SK-N-SH (cell line): ENCODE measurements at regions not wholly inside any gene's neighbourhood (a gene's known extent, or its start where the extent isn't known, plus 50 kb on each side); places are given as distances from the start of the nearest gene placed in this dataset.

Experiments
- CTCF ChIA-PET: fragments of 300-600, 350-600 bp; formaldehyde crosslinking; extraction: SDS; loops from one replicate; lab custom pipeline; 2021; lab: Yijun Ruan, JAX
- POLR2A ChIA-PET: fragments of 350-600 bp; sonication (Branson Sonifier 250); formaldehyde crosslinking; extraction: SDS; loops from one replicate; lab custom pipeline; 2020; ENCODE audit warnings: antibody characterized with exemption, inconsistent platforms; lab: Yijun Ruan, JAX
- DNase-seq: peaks from one replicate; pipeline ENCODE4 v3.0.0; 2012
- H2AFZ ChIP-seq: fragments of 200-600 bp; sonication (generic); 2 replicates; pipeline ENCODE4 v1.8.1; 2016; ENCODE audit warnings: antibody characterized with exemption, mild to moderate bottlenecking, low read depth
- H3F3A ChIP-seq: fragments of 200-600 bp; sonication (generic); replicated peaks from 2 replicates; pipeline ENCODE3; 2016; ENCODE audit warnings: antibody characterized with exemption, mild to moderate bottlenecking; ENCODE audit not compliant: insufficient read depth
- H3K27ac ChIP-seq, 2 experiments: fragments of 200-500 bp in 1 of 2; fragments of 200-600 bp in 1 of 2; sonication (Bioruptor generic) in 1 of 2; sonication (generic), shearing (Covaris generic) in 1 of 2; 2 replicates each; pipeline versions ENCODE4 v1.5.1 to v1.6.1; 2014 to 2016; ENCODE audit warnings: low read depth in 2 of 2, inconsistent platforms in 1 of 2, low read length in 1 of 2, mild to moderate bottlenecking in 1 of 2, mixed read lengths in 1 of 2
- H3K27me3 ChIP-seq: fragments of 200-600 bp; sonication (generic), shearing (Covaris generic); 2 replicates; pipeline ENCODE4 v1.6.1; 2016; ENCODE audit warnings: mixed run types; ENCODE audit not compliant: insufficient read depth
- H3K36me3 ChIP-seq, 2 experiments: fragments of 200-500 bp in 1 of 2; fragments of 200-600 bp in 1 of 2; sonication (Bioruptor generic) in 1 of 2; sonication (generic) in 1 of 2; replicated peaks in 1 of 2; 2 replicates each; pipeline versions ENCODE3 to v1.5.1; 2014 to 2016; ENCODE audit warnings: low read length in 1 of 2, mild to moderate bottlenecking in 1 of 2; ENCODE audit not compliant: insufficient read depth in 2 of 2, control insufficient read depth in 1 of 2
- H3K4me1 ChIP-seq, 2 experiments: fragments of 200-500 bp in 1 of 2; fragments of 200-600 bp in 1 of 2; sonication (Bioruptor generic) in 1 of 2; sonication (generic), shearing (Covaris generic) in 1 of 2; 2 replicates each; pipeline versions ENCODE4 v1.5.1 to v1.6.1; 2014 to 2016; ENCODE audit warnings: low read depth in 1 of 2, low read length in 1 of 2, mixed run types in 1 of 2; ENCODE audit not compliant: insufficient read depth in 2 of 2, control insufficient read depth in 1 of 2
- H3K4me2 ChIP-seq: fragments of 200-600 bp; sonication (generic), shearing (Covaris generic); 2 replicates; pipeline ENCODE4 v1.6.1; 2017; ENCODE audit warnings: mixed run types
- H3K4me3 ChIP-seq, 2 experiments: fragments of 200-500 bp in 1 of 2; fragments of 200-600 bp in 1 of 2; sonication (Bioruptor generic) in 1 of 2; sonication (generic), shearing (Covaris generic) in 1 of 2; 2 replicates each; pipeline versions ENCODE4 v1.5.1 to v1.8.1; 2014 to 2016; ENCODE audit warnings: low read depth in 2 of 2, inconsistent platforms in 1 of 2, low read length in 1 of 2, mild to moderate bottlenecking in 1 of 2, mixed read lengths in 1 of 2, moderate library complexity in 1 of 2
- H3K79me2 ChIP-seq: fragments of 200-600 bp; sonication (generic); 2 replicates; pipeline ENCODE4 v1.8.1; 2017; ENCODE audit warnings: mild to moderate bottlenecking; ENCODE audit not compliant: insufficient read depth
- H3K9ac ChIP-seq: fragments of 200-600 bp; sonication (generic); 2 replicates; pipeline ENCODE4 v1.6.1; 2017; ENCODE audit warnings: mixed run types
- H3K9me2 ChIP-seq: fragments of 200-600 bp; sonication (generic); 2 replicates; pipeline ENCODE4 v1.6.1; 2017; ENCODE audit warnings: mixed run types
- H3K9me3 ChIP-seq: fragments of 200-600 bp; sonication (generic); 2 replicates; pipeline ENCODE4 v1.6.1; 2017; ENCODE audit warnings: mixed run types, mild to moderate bottlenecking, moderate library complexity
- H4K20me1 ChIP-seq: fragments of 200-600 bp; sonication (generic); 2 replicates; pipeline ENCODE4 v1.6.1; 2017; ENCODE audit warnings: mild to moderate bottlenecking, mixed run types; ENCODE audit not compliant: insufficient read depth
- CTCF ChIP-seq: fragments of 200-600 bp; sonication (generic); IDR thresholded peaks from 2 replicates; pipeline ENCODE4 v1.6.1; 2017; ENCODE audit warnings: antibody characterized with exemption, mild to moderate bottlenecking, moderate library complexity
- FOSL2 ChIP-seq: IDR thresholded peaks from 2 replicates; pipeline ENCODE4 v1.4.0; 2012; ENCODE audit warnings: low read depth, mild to moderate bottlenecking, moderate library complexity, borderline replicate concordance
- JUND ChIP-seq: IDR thresholded peaks from 2 replicates; pipeline ENCODE4 v1.4.0; 2012
- NFIC ChIP-seq: IDR thresholded peaks from 2 replicates; pipeline ENCODE4 v1.4.0; 2012; ENCODE audit warnings: borderline replicate concordance
- PBX3 ChIP-seq: IDR thresholded peaks from 2 replicates; pipeline ENCODE4; 2012
- POLR2AphosphoS5 ChIP-seq: IDR thresholded peaks from 2 replicates; pipeline ENCODE4 v1.6.1; 2012; ENCODE audit warnings: low read depth, low read length
- RAD21 ChIP-seq: IDR thresholded peaks from 2 replicates; pipeline ENCODE4 v1.6.1; 2012; ENCODE audit warnings: mild to moderate bottlenecking, low read length
- SIN3A ChIP-seq: IDR thresholded peaks from 2 replicates; pipeline ENCODE4 v1.6.1; 2012; ENCODE audit warnings: low read depth, mild to moderate bottlenecking, low read length, moderate library complexity, borderline replicate concordance
- SMC3 ChIP-seq: IDR thresholded peaks from 2 replicates; pipeline ENCODE4 v1.6.1; 2012; ENCODE audit warnings: low read depth, low read length, improper control_type of control experiment
- TAF1 ChIP-seq: IDR thresholded peaks from 2 replicates; pipeline ENCODE4 v1.6.1; 2012; ENCODE audit warnings: low read depth, mild to moderate bottlenecking, low read length, moderate library complexity, borderline replicate concordance
- TEAD4 ChIP-seq: IDR thresholded peaks from 2 replicates; pipeline ENCODE4 v1.4.0; 2012; ENCODE audit warnings: mild to moderate bottlenecking, borderline replicate concordance; ENCODE audit not compliant: insufficient read depth
- USF2 ChIP-seq: fragments of 150-350 bp; IDR thresholded peaks from 2 replicates; pipeline ENCODE4 v1.6.1; 2017; ENCODE audit warnings: antibody characterized with exemption, low read length, low read depth, borderline replicate concordance
- YY1 ChIP-seq: IDR thresholded peaks from 2 replicates; pipeline ENCODE4 v1.4.0; 2012; ENCODE audit warnings: low read depth, mild to moderate bottlenecking
- WGBS: methylation state at CpG from one replicate; pipeline ENCODE4 v1.1.6; 2017; ENCODE audit warnings: low lambda C conversion rate; 5-methylcytosine and 5-hydroxymethylcytosine counted together
- TF ChIP-seq, protein P1 (sequence below): IDR thresholded peaks from 2 replicates; pipeline ENCODE4 v1.4.0; 2012; ENCODE audit warnings: low read depth, borderline replicate concordance
- TF ChIP-seq, protein P2 (sequence below): fragments of 150-350 bp; IDR thresholded peaks from 2 replicates; pipeline ENCODE4 v1.6.1; 2016; ENCODE audit warnings: mild to moderate bottlenecking, low read depth, low read length
- TF ChIP-seq, protein P3 (sequence below): IDR thresholded peaks from 2 replicates; pipeline ENCODE4 v1.6.1; 2012; ENCODE audit warnings: mild to moderate bottlenecking, low read depth, low read length, moderate library complexity
- TF ChIP-seq, protein P4 (sequence below): IDR thresholded peaks from 2 replicates; pipeline ENCODE4 v1.4.0; 2012; ENCODE audit warnings: low read depth

DNA sequence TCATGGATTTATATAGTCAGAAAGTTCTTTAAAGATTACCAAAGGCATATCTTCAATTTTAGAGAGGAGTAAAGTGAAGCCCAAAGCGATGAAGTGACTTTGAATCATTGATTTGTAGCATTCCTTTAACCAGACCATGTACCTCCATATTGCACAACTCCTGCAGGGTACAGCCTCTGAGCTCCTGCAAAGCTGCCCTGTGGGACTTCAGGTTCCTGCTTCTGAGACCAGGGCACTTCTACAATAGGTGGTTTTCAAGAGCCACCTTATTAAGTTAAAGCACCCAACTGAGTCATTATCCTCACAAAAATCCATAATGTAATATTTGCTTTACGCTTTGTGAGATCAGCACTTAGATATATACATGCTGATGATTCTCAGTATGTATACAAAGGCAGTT lies 270.7 kb upstream of the RGS17 start:
- DNase-seq = no peak
- Histone ChIP-seq H2AFZ (no peak overlapping the region), H3K9me2 (no peaks in the 10 kb centered on the region), H3K79me2 (no peaks in the 10 kb centered on the region), H3K4me2 (no peak overlapping the region), H3F3A (no peaks in the 10 kb centered on the region), H4K20me1 (no peaks in the 10 kb centered on the region), H3K4me3 (no peak overlapping the region), H3K27me3 (no peaks in the 10 kb centered on the region), H3K36me3 (no peaks in the 10 kb centered on the region), H3K9me3 (no peaks in the 10 kb centered on the region), H3K27ac (no peak overlapping the region), H3K9ac (no peak overlapping the region), H3K4me1 (no peaks in the 10 kb centered on the region; a peak in 1 of 4 replicates)
- WGBS = 60% methylated on average over 2 of the region's 2 CpGs
- ChIA-PET CTCF (no interaction called here), POLR2A (no interaction called here)
- TF ChIP-seq CTCF (no peak), NFIC (no peak), SIN3A (no peak), USF2 (no peak), FOSL2 (no peak)
- TF ChIP-seq, protein P1, sequence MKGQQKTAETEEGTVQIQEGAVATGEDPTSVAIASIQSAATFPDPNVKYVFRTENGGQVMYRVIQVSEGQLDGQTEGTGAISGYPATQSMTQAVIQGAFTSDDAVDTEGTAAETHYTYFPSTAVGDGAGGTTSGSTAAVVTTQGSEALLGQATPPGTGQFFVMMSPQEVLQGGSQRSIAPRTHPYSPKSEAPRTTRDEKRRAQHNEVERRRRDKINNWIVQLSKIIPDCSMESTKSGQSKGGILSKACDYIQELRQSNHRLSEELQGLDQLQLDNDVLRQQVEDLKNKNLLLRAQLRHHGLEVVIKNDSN = no peak
- TF ChIP-seq, protein P2, sequence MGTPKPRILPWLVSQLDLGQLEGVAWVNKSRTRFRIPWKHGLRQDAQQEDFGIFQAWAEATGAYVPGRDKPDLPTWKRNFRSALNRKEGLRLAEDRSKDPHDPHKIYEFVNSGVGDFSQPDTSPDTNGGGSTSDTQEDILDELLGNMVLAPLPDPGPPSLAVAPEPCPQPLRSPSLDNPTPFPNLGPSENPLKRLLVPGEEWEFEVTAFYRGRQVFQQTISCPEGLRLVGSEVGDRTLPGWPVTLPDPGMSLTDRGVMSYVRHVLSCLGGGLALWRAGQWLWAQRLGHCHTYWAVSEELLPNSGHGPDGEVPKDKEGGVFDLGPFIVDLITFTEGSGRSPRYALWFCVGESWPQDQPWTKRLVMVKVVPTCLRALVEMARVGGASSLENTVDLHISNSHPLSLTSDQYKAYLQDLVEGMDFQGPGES = no peak

DNA sequence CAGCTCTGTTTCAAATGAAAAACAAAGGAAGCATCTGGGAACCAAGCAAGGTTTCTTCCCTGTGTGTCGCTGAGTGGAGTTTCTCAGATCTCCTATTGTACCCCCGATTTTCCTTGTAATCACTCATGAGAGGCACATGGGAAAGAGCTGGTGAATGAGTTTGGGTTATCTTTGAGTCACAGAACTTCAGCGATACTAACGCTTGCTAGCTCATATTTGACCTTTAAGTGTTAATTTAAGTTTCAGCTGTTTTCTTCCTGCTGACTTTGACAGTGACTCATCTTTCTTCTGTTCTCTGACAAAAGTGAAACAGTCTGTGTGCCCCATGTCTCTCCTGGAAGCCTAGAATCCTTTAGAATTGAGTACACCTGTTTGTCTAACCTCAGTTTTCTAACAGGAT lies 261.1 kb upstream of the RGS17 start:
- 53% methylated on average over 4 of the region's 4 CpGs for WGBS
- Histone ChIP-seq H3K4me3 (no peak overlapping the region), H4K20me1 (no peaks in the 10 kb centered on the region), H3K79me2 (no peaks in the 10 kb centered on the region), H3K9ac (no peak overlapping the region), H3K9me3 (no peaks in the 10 kb centered on the region), H3F3A (no peaks in the 10 kb centered on the region), H3K27ac (no peak overlapping the region), H3K4me2 (no peak overlapping the region), H3K36me3 (no peaks in the 10 kb centered on the region), H3K4me1 (peaks cover 0 to 3% of the 10 kb centered on the region in 2 experiments; a peak in 1 of 4 replicates), H3K9me2 (no peaks in the 10 kb centered on the region), H3K27me3 (no peaks in the 10 kb centered on the region), H2AFZ (no peak overlapping the region; the same call in 1 of the 2 replicates)
- DNase-seq = no peak
- POLR2A ChIA-PET = no interaction called here
- CTCF ChIA-PET = no interaction called here
- no peak for TF ChIP-seq CTCF
- TF ChIP-seq, protein P3, sequence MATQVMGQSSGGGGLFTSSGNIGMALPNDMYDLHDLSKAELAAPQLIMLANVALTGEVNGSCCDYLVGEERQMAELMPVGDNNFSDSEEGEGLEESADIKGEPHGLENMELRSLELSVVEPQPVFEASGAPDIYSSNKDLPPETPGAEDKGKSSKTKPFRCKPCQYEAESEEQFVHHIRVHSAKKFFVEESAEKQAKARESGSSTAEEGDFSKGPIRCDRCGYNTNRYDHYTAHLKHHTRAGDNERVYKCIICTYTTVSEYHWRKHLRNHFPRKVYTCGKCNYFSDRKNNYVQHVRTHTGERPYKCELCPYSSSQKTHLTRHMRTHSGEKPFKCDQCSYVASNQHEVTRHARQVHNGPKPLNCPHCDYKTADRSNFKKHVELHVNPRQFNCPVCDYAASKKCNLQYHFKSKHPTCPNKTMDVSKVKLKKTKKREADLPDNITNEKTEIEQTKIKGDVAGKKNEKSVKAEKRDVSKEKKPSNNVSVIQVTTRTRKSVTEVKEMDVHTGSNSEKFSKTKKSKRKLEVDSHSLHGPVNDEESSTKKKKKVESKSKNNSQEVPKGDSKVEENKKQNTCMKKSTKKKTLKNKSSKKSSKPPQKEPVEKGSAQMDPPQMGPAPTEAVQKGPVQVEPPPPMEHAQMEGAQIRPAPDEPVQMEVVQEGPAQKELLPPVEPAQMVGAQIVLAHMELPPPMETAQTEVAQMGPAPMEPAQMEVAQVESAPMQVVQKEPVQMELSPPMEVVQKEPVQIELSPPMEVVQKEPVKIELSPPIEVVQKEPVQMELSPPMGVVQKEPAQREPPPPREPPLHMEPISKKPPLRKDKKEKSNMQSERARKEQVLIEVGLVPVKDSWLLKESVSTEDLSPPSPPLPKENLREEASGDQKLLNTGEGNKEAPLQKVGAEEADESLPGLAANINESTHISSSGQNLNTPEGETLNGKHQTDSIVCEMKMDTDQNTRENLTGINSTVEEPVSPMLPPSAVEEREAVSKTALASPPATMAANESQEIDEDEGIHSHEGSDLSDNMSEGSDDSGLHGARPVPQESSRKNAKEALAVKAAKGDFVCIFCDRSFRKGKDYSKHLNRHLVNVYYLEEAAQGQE = no peak
- no peak for TF ChIP-seq TEAD4
- TF ChIP-seq YY1 = no peak
- TF ChIP-seq JUND = no peak
- TF ChIP-seq SMC3 = no peak
- TF ChIP-seq RAD21 = no peak
- no peak for TF ChIP-seq TAF1
- no peak for TF ChIP-seq POLR2AphosphoS5
- TF ChIP-seq, protein P4, sequence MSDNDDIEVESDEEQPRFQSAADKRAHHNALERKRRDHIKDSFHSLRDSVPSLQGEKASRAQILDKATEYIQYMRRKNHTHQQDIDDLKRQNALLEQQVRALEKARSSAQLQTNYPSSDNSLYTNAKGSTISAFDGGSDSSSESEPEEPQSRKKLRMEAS = no peak
- no peak for TF ChIP-seq PBX3
